ENCODE measurements at regions not wholly inside any gene's neighbourhood (a gene's known extent, or its start where the extent isn't known, plus 50 kb on each side); places are given as distances from the start of the nearest gene placed in this dataset.

DNA sequence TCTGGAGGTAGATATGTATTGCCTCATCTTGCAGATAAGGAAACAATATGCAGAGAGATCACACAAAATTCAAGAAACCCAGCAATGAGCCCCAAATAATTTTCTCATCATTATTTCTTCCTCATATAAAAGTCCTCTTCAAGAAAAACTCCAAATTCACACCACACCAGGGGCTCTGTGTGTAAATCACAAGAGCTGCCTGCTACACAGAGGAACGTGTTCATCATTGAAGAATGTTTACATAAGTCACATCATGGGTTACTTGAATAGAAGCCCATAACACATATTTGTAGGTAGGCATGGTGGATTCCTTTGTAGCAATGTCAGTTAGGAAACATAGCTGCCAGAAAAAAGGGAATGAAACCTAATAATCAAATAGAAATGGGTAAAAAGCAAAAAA is 308.1 kb upstream of the TLE4 start:
- no peaks in the 10 kb centered on the region for H3K36me3 ChIP-seq (ENCODE audit: control insufficient read depth, insufficient read depth, low read length)
- no peak for DNase-seq (ENCODE audit: low read depth)
- ChIA-PET CTCF (no interaction called here), POLR2A (no interaction called here)
- H3K4me3 ChIP-seq (ENCODE audit: low read depth, low read length), result no peak overlapping the region
- no peaks in the 10 kb centered on the region for H3K27me3 ChIP-seq (ENCODE audit: control insufficient read depth, insufficient read depth, low read length)
- no peak for TF ChIP-seq CTCF (IDR thresholded peaks at IDR 0.05; ENCODE audit: insufficient read depth, low read depth, low read length)

GRCh38 chr9:79264041-79264440 is 307.7 kb upstream of the TLE4 start:
- Histone ChIP-seq H3K27me3 (ENCODE audit: control insufficient read depth, insufficient read depth, low read length) (no peaks in the 10 kb centered on the region), H3K36me3 (ENCODE audit: control insufficient read depth, insufficient read depth, low read length) (no peaks in the 10 kb centered on the region), H3K4me3 (ENCODE audit: low read depth, low read length) (no peak overlapping the region)
- no peak for DNase-seq (ENCODE audit: low read depth)
- no peak for TF ChIP-seq CTCF (IDR thresholded peaks at IDR 0.05; ENCODE audit: insufficient read depth, low read depth, low read length)
- ChIA-PET POLR2A (no interaction called here), CTCF (no interaction called here)

GRCh38 chr9:79264511-79265355 is 307.0 kb upstream of the TLE4 start:
- POLR2A ChIA-PET, result no interaction called here
- peak; percentile 9 for DNase-seq (ENCODE audit: low read depth)
- TF ChIP-seq CTCF (IDR thresholded peaks at IDR 0.05; ENCODE audit: insufficient read depth, low read depth, low read length), result no peak
- Histone ChIP-seq H3K27me3 (ENCODE audit: control insufficient read depth, insufficient read depth, low read length) (no peaks in the 10 kb centered on the region), H3K36me3 (ENCODE audit: control insufficient read depth, insufficient read depth, low read length) (no peaks in the 10 kb centered on the region), H3K4me3 (ENCODE audit: low read depth, low read length) (no peak overlapping the region)
- CTCF ChIA-PET, result no interaction called here

DNA sequence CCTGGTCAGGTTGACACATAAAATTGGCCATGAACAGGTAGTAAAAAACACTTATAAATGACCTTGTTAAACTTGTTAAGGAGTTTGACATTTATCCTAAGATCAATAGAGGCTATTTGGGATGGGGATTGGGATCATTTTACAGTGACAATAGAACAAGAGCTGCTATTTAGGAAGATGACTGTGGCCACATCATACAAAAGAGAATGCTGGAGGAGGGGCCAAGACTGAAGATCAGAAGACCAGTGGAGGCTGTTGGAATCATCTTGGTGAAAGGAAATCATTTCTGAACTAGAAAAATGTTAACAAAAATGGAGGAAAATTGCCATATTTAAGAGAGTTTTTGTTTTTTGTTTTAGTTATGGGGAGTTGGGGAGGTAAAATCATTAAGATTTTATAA is 304.8 kb upstream of the TLE4 start:
- Histone ChIP-seq H3K4me3 (ENCODE audit: low read depth, low read length) (no peak overlapping the region), H3K27me3 (ENCODE audit: control insufficient read depth, insufficient read depth, low read length) (no peaks in the 10 kb centered on the region), H3K36me3 (ENCODE audit: control insufficient read depth, insufficient read depth, low read length) (no peaks in the 10 kb centered on the region)
- POLR2A ChIA-PET, result no interaction called here
- CTCF ChIA-PET, result no interaction called here
- no peak for TF ChIP-seq CTCF (IDR thresholded peaks at IDR 0.05; ENCODE audit: insufficient read depth, low read depth, low read length)
- DNase-seq (ENCODE audit: low read depth), result no peak

GRCh38 chr9:79268806-79269205 is 303.0 kb upstream of the TLE4 start:
- Histone ChIP-seq H3K36me3 (ENCODE audit: control insufficient read depth, insufficient read depth, low read length) (no peaks in the 10 kb centered on the region), H3K4me3 (ENCODE audit: low read depth, low read length) (no peak overlapping the region), H3K27me3 (ENCODE audit: control insufficient read depth, insufficient read depth, low read length) (no peaks in the 10 kb centered on the region)
- no peak for TF ChIP-seq CTCF (IDR thresholded peaks at IDR 0.05; ENCODE audit: insufficient read depth, low read depth, low read length)
- CTCF ChIA-PET, result interaction anchor here (0.6 to 1.9 kb wide), 3 partner anchors 14 to 23 kb away, joined by 3 to 4 read pairs (median 3); no protein-coding TSS in a partner anchor
- POLR2A ChIA-PET, result no interaction called here
- DNase-seq (ENCODE audit: low read depth), result no peak

All from BJ (cell line).